Esophagus squamous epithelium (tissue), 4 donors: ENCODE measurements at regions not wholly inside any gene's neighbourhood (a gene's known extent, or its start where the extent isn't known, plus 50 kb on each side); places are given as distances from the start of the nearest gene placed in this dataset.

ENCODE experiments used
- CTCF ChIP-seq, 6 experiments: fragments of 450-650 bp in 4 of 6; fragments of 200-600 bp in 2 of 6; sonication (generic) in 2 of 6; IDR thresholded peaks; one replicate each; pipeline ENCODE4 v1.5.1; 2016 to 2019; ENCODE audit warnings: antibody characterized with exemption in 6 of 6, mild to moderate bottlenecking in 4 of 6, moderate library complexity in 4 of 6
- POLR2A ChIP-seq, 4 donors: fragments of 450-650 bp; IDR thresholded peaks; one replicate each; pipeline ENCODE4 v1.6.1; 2017; ENCODE audit warnings: antibody characterized with exemption in 4 of 4, mild to moderate bottlenecking in 4 of 4, moderate library complexity in 3 of 4

- TF ChIP-seq CTCF (IDR thresholded peaks at IDR 0.05): no peak
- no peak for TF ChIP-seq POLR2A (IDR thresholded peaks at IDR 0.05)
Observed at GRCh38 chr10:81570878-81571794, 303.9 kb upstream of the NRG3 start.
